HepG2 (cell line): ENCODE measurements at regions not wholly inside any gene's neighbourhood (a gene's known extent, or its start where the extent isn't known, plus 50 kb on each side); places are given as distances from the start of the nearest gene placed in this dataset.

Experiments
- ATAC-seq: fragments of 200-7000 bp; cut with Tn5 transposase; 3 replicates; pipeline ENCODE4 v1.9.1; 2020; ENCODE audit warnings: mild to moderate bottlenecking, moderate library complexity
- BruUV-seq: library from RNA; stranded (reverse); fragments of 400-500 nt; replicated peaks from 2 replicates; lab custom pipeline; 2021; lab: Mats Ljungman, UMichigan
- CTCF ChIA-PET: fragments of 300-600 bp; formaldehyde crosslinking; extraction: SDS; loops from one replicate; lab custom pipeline; 2021; ENCODE audit warnings: low total read pairs, inconsistent platforms, low intra/inter-chr PET ratio; lab: Yijun Ruan, JAX
- POLR2A ChIA-PET: fragments of 350-600 bp; sonication (Branson Sonifier 250); formaldehyde crosslinking; loops from one replicate; lab custom pipeline; 2020; ENCODE audit warnings: antibody characterized with exemption, inconsistent platforms; lab: Yijun Ruan, JAX
- DNase-seq: peaks from one replicate; pipeline ENCODE4 v3.0.0-alpha.2; 2015; ENCODE audit warnings: low spot score
- FAIRE-seq: peaks from 3 replicates; lab custom pipeline; 2011; peaks lifted over from hg19 to GRCh38; lab: Jason Lieb, UNC
- H2AFZ ChIP-seq: one replicate; pipeline ENCODE4 v1.6.1; 2011; ENCODE audit warnings: low read length, inconsistent platforms
- H3K27ac ChIP-seq: fragments of 300-600 bp; 3 replicates; pipeline ENCODE4 v1.8.0; 2011; ENCODE audit warnings: mixed run types, mild to moderate bottlenecking, mixed read lengths, low read length, inconsistent platforms; ENCODE audit not compliant: insufficient read depth; ENCODE audit errors: extremely low read length
- H3K27me3 ChIP-seq, 2 experiments: fragments of 200-600 bp in 1 of 2; 2 replicates in 1 of 2; 3 replicates in 1 of 2; pipeline versions ENCODE4 v1.6.0 to v1.8.0; 2011; ENCODE audit warnings: low read length in 2 of 2, mild to moderate bottlenecking in 2 of 2, moderate library complexity in 2 of 2, inconsistent platforms in 1 of 2; ENCODE audit not compliant: insufficient read depth in 2 of 2, control insufficient read depth in 1 of 2
- H3K36me3 ChIP-seq, 2 experiments: fragments of 200-600 bp in 1 of 2; replicated peaks in 1 of 2; 2 replicates in 1 of 2; 3 replicates in 1 of 2; pipeline versions ENCODE4 v1.5.1 to v1.8.0; 2011; ENCODE audit warnings: low read length in 2 of 2, inconsistent platforms in 1 of 2; ENCODE audit not compliant: insufficient read depth in 2 of 2, control insufficient read depth in 1 of 2
- H3K4me1 ChIP-seq: 2 replicates; pipeline ENCODE4 v1.5.1; 2012; ENCODE audit warnings: low read length, inconsistent platforms; ENCODE audit not compliant: insufficient read depth
- H3K4me2 ChIP-seq: 2 replicates; pipeline ENCODE4 v1.6.0; 2011; ENCODE audit warnings: low read depth, low read length, inconsistent platforms
- H3K4me3 ChIP-seq, 3 experiments: fragments of 200-600 bp in 1 of 3; sonication (generic), shearing (Covaris generic) in 1 of 3; replicated peaks in 1 of 3; 2 replicates each; pipeline ENCODE4 v1.5.1; 2011 to 2016; ENCODE audit warnings: low read length in 3 of 3, inconsistent platforms in 2 of 3, low read depth in 2 of 3, mild to moderate bottlenecking in 2 of 3, control low read depth in 1 of 3, mixed read lengths in 1 of 3; ENCODE audit not compliant: insufficient read depth in 1 of 3
- H3K79me2 ChIP-seq: one replicate; pipeline ENCODE4 v1.6.1; 2011; ENCODE audit warnings: low read length, inconsistent platforms; ENCODE audit not compliant: insufficient read depth
- H3K9ac ChIP-seq: 2 replicates; pipeline ENCODE4 v1.6.0; 2011; ENCODE audit warnings: mild to moderate bottlenecking, low read depth, low read length, inconsistent platforms; ENCODE audit not compliant: insufficient read depth
- H3K9me3 ChIP-seq: 2 replicates; pipeline ENCODE4 v1.5.1; 2012; ENCODE audit warnings: mild to moderate bottlenecking, low read length
- H4K20me1 ChIP-seq: 2 replicates; pipeline ENCODE4 v1.6.0; 2011; ENCODE audit warnings: inconsistent platforms, mild to moderate bottlenecking, low read length, moderate library complexity; ENCODE audit not compliant: insufficient read depth
- AHDC1 ChIP-seq: sonication (generic); formaldehyde crosslinking; IDR thresholded peaks from 2 replicates; pipeline ENCODE4 v1.5.1; 2020; ENCODE audit warnings: mild to moderate bottlenecking, missing genetic modification reagents, borderline replicate concordance
- HMGA1 ChIP-seq: sonication (generic); formaldehyde crosslinking; conservative IDR thresholded peaks from 2 replicates; pipeline ENCODE4 v1.4.0; 2020; ENCODE audit warnings: missing genetic modification reagents
- KDM3A ChIP-seq: IDR thresholded peaks from 2 replicates; pipeline ENCODE4 v1.6.1; 2018; ENCODE audit warnings: low read depth, missing compliant biosample characterization
- PCBP2 ChIP-seq: fragments of 200-400 bp; formaldehyde crosslinking; optimal IDR thresholded peaks from 2 replicates; pipeline ENCODE3; 2018; ENCODE audit warnings: low read length, low read depth; ENCODE audit not compliant: poor library complexity, severe bottlenecking
- SRF ChIP-seq: IDR thresholded peaks from 2 replicates; pipeline ENCODE4 v1.6.1; 2011; ENCODE audit warnings: mild to moderate bottlenecking, low read depth, low read length, moderate library complexity
- ZNF30 ChIP-seq: sonication (generic); formaldehyde crosslinking; IDR thresholded peaks from 2 replicates; pipeline ENCODE4 v1.5.0; 2020; ENCODE audit warnings: mild to moderate bottlenecking, missing genetic modification reagents
- ZNF556 ChIP-seq: sonication (generic); formaldehyde crosslinking; IDR thresholded peaks from 2 replicates; pipeline ENCODE4 v1.4.0; 2020; ENCODE audit warnings: mild to moderate bottlenecking, missing genetic modification reagents, borderline replicate concordance
- ZNF737 ChIP-seq: sonication (generic); formaldehyde crosslinking; IDR thresholded peaks from 2 replicates; pipeline ENCODE4 v1.5.0; 2020; ENCODE audit warnings: missing genetic modification reagents, mild to moderate bottlenecking, borderline replicate concordance
- WGBS: methylation state at CpG from one replicate; pipeline ENCODE4 v1.1.6; 2017; ENCODE audit warnings: low lambda C conversion rate; 5-methylcytosine and 5-hydroxymethylcytosine counted together
- in situ Hi-C: cut with HindIII; loops from 2 replicates; pipeline ENCODE4 v1.10.0; 2017; ENCODE audit warnings: low pct_unique_long_range_greater_than_20kb; ENCODE audit not compliant: extremely low pct_ligation_motif_present
- intact Hi-C: fragments of 100-400 bp; cut with micrococcal nuclease; formaldehyde crosslinking; loops from one replicate; pipeline ENCODE4 v1.10.0; 2022; ENCODE audit not compliant: unreplicated experiment

GRCh38 chr22:22123118-22123959, 121.2 kb upstream of the VPREB1 start:
- Histone ChIP-seq H2AFZ (no peak overlapping the region), H3K4me2 (no peak overlapping the region), H3K4me3 (no peak overlapping the region), H3K9ac (no peak overlapping the region), H3K27ac (no peak overlapping the region), H3K36me3 (no peaks in the 10 kb centered on the region), H3K4me1 (no peaks in the 10 kb centered on the region), H3K9me3 (no peaks in the 10 kb centered on the region), H3K79me2 (no peaks in the 10 kb centered on the region), H4K20me1 (no peaks in the 10 kb centered on the region), H3K27me3 (peaks cover 0 to 12% of the 10 kb centered on the region in 2 experiments; a peak in 1 of 5 replicates)
- TF ChIP-seq KDM3A (CRISPR knock-in tag) (no peak), ZNF737 (CRISPR knock-in tag) (no peak), ZNF556 (CRISPR knock-in tag) (no peak), HMGA1 (CRISPR knock-in tag) (no peak), PCBP2 (peak; percentile 14)
- DNase-seq = no peak
- 63% methylated on average over 16 of the region's 16 CpGs for WGBS
- intact Hi-C loops = no loop called here
- ChIA-PET CTCF (no interaction called here), POLR2A (no interaction called here)
- BruUV-seq = no TSS peak
- in situ Hi-C loops = no loop called here
- no peak for FAIRE-seq
- ATAC-seq = no peak

- DNase-seq (no peak), ATAC-seq (no peak), FAIRE-seq (no peak)
- 4% methylated on average over 4 of the region's 4 CpGs for WGBS
- Histone ChIP-seq H4K20me1 (no peaks in the 10 kb centered on the region), H3K9ac (no peak overlapping the region), H3K4me2 (no peak overlapping the region), H3K27ac (no peak overlapping the region), H3K9me3 (no peaks in the 10 kb centered on the region), H3K4me1 (no peaks in the 10 kb centered on the region), H3K27me3 (peaks cover 0 to 13% of the 10 kb centered on the region in 2 experiments; a peak in 1 of 5 replicates), H2AFZ (no peak overlapping the region), H3K79me2 (no peaks in the 10 kb centered on the region), H3K36me3 (no peaks in the 10 kb centered on the region), H3K4me3 (no peak overlapping the region)
- POLR2A ChIA-PET = no interaction called here
- in situ Hi-C loops = no loop called here
- CTCF ChIA-PET = no interaction called here
- intact Hi-C loops = no loop called here
- BruUV-seq = no TSS peak
- TF ChIP-seq ZNF30 (CRISPR knock-in tag) (no peak), AHDC1 (CRISPR knock-in tag) (no peak), SRF (no peak)
Observed at GRCh38 chr22:22122348-22123117, 122.1 kb upstream of the VPREB1 start.
